Activated T-cell treated with anti-CD3 and anti-CD28 coated beads for 4 hours (primary cell): ENCODE measurements at regions not wholly inside any gene's neighbourhood (a gene's known extent, or its start where the extent isn't known, plus 50 kb on each side); places are given as distances from the start of the nearest gene placed in this dataset.
"Not testable (repeated sequence)": the region's sequence is repeated elsewhere in the genome, so short reads cannot be mapped to it uniquely, and the experiment has no call there.

ENCODE experiments used
- DNase-seq: peaks from one replicate; pipeline ENCODE4 v3.0.0-alpha.2; 2020

GRCh38 chr2:192628017-192628416 is 433.3 kb upstream of the TMEFF2 start:
- DNase-seq, result no peak

- DNase-seq, result no peak
Measured at GRCh38 chr2:192615105-192615504, 420.4 kb upstream of the TMEFF2 start.

DNA sequence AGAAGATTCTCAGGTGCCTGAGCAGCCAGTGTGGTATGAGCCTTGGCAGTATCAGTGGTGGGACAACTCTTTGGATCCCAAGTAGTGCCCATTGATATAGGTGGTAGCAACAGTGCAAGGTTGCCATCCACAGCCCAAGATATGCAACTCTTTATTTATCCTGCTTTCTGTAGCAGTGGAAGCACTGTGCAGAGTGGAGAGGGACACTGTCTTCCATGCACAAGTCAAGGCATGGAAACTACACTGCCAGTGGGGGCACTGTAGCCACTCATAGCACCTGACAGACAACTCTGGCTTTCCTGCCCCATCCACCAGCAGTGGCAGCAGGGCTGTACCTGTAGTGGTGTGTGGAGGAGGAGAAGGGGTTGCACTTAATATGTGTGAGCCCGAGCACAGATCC is 409.6 kb upstream of the TMEFF2 start:
- no peak for DNase-seq

DNA sequence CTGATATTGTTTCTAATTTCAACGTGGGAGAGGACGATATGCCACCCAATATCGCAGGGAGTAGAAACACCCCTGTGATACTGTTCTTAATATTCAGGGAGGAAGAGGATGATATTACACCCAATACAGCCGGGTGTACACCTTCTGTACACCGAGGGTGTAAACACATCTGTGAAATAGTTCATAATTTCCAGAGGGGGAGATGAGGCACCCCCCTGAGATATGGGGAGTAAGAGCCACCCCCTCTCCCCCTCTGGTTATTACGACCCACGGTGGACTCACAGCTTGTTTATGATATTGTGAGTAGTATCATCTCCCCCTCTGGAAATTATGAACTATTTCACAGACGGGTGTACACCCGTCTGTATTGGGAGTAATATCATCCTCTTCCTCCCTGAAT is 403.9 kb upstream of the TMEFF2 start:
- DNase-seq, result not testable (repeated sequence)

- DNase-seq, result no peak
Measured at GRCh38 chr2:192593561-192593960, 398.8 kb upstream of the TMEFF2 start.

- no peak for DNase-seq
Measured at GRCh38 chr2:192591617-192592016, 396.9 kb upstream of the TMEFF2 start.

GRCh38 chr2:192585418-192585817 is 390.7 kb upstream of the TMEFF2 start:
- DNase-seq, result no peak

- DNase-seq, result no peak
Measured at GRCh38 chr2:192584976-192585375, 390.2 kb upstream of the TMEFF2 start.

GRCh38 chr2:192579965-192580700 is 385.4 kb upstream of the TMEFF2 start:
- DNase-seq, result no peak

GRCh38 chr2:192578780-192579179 is 384.0 kb upstream of the TMEFF2 start:
- no peak for DNase-seq

GRCh38 chr2:192577706-192578105 is 383.0 kb upstream of the TMEFF2 start:
- DNase-seq, result no peak

DNA sequence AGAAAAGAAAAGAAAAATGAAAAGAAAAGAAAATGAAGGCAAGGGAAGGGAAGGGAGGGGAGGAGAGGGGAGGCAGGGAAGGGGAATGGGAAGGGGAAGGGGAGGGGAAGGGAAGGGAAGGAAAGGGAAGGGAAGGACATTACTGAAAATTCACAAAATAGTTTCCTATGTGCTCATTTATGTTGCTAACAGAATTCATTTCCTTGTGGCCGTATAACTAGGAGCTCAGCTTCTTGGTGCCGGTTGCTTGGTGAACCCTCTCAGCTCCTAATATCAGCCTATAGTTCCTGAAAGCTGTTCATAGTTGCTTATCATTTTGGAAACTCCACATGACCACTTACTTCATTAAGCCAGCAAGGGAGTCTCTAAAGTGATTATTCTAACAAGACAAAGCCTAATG is 379.8 kb upstream of the TMEFF2 start:
- DNase-seq, result no peak

DNA sequence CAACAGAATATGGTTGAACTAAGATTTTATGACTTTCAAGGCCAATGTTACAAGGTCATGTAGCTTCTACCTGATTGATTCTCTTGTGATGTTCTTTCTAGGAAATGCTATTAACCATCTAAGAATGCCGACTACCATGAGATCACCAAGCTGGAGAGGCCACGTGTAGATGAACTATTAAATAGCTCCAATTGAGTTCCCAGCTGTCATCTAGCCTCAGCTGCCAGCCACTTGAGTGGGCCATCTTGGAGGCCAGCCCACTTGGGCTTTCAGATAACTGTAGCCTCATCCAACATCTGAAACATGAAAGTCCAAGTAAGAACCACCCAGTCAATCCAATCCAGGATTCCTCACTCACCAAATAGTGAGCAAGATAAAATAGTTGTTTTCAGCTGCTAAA is 376.9 kb upstream of the TMEFF2 start:
- no peak for DNase-seq

GRCh38 chr2:192570788-192571187 is 376.1 kb upstream of the TMEFF2 start:
- no peak for DNase-seq

GRCh38 chr2:192566863-192567262 is 372.1 kb upstream of the TMEFF2 start:
- no peak for DNase-seq

GRCh38 chr2:192560326-192560725 is 365.6 kb upstream of the TMEFF2 start:
- no peak for DNase-seq

DNA sequence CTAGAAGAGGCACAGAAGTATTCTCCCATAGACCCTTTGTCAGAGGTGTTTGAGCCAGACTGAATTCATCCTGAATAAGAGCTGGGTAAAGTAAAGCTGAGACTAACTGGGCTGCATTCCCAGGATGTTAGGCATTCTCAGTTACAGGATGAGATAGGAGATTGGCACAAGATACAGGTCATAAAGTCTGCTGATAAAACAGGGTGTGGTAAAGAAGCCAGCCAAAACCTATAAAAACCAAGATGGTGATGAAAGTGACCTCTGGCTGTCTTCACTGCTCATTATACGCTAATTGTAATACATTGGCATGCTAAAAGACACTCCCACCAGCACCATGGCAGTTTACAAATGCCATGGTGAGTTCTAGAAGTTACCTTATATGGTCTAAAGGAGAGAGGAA is 364.9 kb upstream of the TMEFF2 start:
- no peak for DNase-seq

- no peak for DNase-seq
Measured at GRCh38 chr2:192558637-192559036, 363.9 kb upstream of the TMEFF2 start.

DNA sequence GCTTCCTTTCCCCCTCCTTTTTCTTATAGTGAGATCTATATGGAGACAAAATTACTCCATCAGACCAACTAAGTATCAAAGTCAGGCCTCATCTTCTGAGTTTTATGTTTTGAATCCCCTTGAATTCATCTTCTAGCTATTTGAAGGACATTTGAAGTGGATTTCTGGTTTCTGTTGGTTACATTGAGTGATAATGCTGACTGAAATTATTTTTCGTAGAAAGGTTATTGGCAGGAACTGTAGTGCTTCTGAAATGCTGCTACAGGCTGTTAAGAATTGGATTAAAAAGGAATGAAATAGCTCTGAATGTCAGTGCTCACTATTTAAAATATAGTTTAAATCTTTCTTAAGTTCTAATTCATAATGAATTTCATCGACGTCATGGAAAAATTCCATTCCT is 361.0 kb upstream of the TMEFF2 start:
- no peak for DNase-seq

- DNase-seq, result no peak
Measured at GRCh38 chr2:192551760-192552159, 357.0 kb upstream of the TMEFF2 start.

- DNase-seq, result no peak
Measured at GRCh38 chr2:192546565-192546964, 351.8 kb upstream of the TMEFF2 start.

DNA sequence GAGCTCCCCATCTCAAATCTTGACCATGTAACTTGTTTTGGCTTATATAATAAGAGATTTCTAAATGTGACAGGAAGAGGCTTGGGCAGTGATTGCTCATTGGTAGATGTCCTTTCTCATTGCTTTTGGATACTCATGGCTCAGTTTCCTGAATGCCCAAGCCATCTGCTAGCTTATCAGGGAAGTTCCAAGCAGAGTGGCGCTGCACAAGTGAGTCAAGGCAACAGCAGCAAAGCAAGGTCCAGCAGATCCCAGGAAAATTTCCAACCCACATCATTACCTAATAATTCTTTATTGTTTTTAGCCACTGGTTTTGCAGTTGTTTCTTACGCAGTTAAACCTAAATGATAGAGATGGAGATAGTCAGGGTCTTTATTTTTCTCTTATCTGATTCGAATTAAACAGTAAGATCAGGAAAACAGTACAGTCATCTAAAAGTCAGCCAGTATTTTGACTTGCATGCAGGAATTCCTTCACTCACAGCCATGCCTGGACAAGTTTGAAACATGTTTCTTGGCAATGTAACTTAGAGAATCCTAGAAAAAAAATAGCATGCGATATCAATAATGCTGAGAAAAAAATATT is 349.7 kb upstream of the TMEFF2 start:
- DNase-seq, result no peak

- DNase-seq, result not testable (repeated sequence)
Measured at GRCh38 chr2:192542148-192543066, 347.7 kb upstream of the TMEFF2 start.

DNA sequence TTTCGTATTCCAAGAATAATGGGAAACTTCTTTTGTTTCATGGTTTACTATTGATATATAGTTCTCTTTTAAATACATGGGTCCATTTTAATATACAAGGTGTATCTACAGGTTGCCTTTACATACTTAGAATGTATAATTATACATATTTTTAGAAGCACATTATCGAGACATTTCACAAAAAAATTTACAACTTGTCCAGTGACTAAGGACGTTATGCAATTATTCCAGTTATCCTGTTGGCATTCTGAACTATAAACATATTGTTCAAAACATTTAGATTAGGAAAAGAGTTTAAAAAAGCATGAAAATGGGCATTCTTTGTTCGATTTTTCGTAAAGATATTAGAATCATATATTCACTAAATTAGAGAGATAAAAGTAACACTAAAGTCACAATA is 344.6 kb upstream of the TMEFF2 start:
- DNase-seq, result no peak
